HPDE6-E6E7 (cell line): ENCODE measurements at regions not wholly inside any gene's neighbourhood (a gene's known extent, or its start where the extent isn't known, plus 50 kb on each side); places are given as distances from the start of the nearest gene placed in this dataset.
"Not testable (repeated sequence)": the region's sequence is repeated elsewhere in the genome, so short reads cannot be mapped to it uniquely, and the experiment has no call there.

Source experiments
- DNase-seq: peaks from one replicate; pipeline ENCODE4 v3.0.0; 2011; ENCODE audit warnings: missing footprints; ENCODE audit errors: extremely low spot score

DNA sequence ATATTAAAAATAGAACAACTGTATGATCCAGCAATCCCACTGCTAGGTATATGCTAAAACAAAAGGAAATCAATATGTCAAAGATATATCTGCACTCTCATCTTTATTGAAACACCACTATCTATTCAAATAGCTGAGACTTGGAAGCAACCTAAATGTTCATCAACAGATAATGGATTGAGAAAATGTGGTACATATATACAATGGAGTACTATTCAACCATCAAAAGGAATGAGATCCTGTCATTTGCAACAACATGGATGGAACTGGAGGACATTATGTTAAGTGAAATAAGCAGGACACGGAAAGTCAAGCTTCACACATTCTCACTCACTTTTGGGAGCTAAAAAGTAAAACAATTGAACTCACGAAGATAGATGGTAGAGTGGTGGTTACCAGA, 610.1 kb upstream of the SEMA3D start:
- DNase-seq: no peak

DNA sequence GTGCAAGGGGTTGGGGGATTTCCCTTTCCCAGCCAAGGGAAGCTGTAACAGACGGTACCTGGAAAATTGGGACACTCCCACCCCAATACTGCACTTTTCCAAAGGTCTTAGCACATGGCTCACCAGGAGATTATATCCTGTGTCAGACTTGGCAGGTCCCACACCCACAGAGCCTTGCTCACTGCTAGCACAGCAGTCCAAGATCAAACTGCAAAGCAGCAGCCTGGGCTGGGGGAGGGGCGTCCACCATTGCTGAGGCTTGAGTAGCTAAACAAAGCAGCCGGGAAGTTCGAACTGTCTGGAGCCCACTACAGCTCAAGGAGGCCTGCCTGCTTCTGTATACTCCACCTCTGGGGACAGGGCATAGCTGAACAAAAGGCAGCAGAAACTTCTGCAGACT, 604.2 kb upstream of the SEMA3D start:
- not testable (repeated sequence) for DNase-seq

DNA sequence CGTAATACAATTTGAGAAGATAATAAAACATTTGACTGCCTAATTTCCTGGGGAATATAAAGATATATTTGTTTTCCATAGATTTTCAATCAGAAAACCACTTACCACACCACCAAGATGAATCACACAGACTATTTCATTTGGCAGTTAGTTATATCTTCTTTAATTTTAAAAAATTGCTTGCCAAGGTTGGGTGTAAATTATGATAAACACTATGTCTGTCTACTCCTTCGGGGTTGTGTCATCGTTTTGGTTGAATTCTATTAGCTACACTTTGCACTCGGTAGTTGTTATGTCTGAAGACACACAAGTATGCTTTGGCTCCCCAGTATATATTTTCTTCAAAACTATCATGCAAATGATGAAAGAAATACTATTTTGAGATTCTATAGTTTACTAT, 594.8 kb upstream of the SEMA3D start:
- DNase-seq: no peak

DNA sequence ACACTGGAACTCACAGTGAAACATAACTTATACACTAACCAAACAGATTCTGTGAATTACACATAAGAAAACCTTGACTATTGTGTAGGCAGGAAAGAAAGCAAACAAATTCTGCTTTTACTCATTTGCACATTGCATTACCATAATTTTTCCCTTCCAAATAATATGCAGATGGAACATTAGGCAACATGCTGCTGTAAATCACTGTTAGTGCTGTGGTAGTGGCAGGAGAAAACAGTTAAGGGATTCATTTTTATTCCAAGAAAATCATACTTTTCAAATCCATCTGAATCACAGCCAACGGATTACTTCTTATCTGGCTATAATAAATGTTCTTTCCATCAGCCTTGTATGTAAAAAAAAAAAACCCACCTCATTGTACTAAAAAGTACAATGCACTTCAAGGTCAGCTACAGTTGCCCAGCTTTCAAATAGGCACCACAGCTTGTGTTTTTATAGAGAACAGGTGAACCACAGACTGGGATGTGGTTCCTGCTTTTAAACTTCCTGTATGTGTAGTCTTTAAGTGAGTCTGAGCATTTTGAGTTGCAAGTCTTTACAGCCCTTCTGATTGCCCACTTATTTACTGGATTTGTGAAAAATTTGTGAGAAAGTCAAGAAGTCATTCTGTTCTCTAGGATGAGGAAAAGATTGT, 590.0 kb upstream of the SEMA3D start:
- DNase-seq: no peak

DNA sequence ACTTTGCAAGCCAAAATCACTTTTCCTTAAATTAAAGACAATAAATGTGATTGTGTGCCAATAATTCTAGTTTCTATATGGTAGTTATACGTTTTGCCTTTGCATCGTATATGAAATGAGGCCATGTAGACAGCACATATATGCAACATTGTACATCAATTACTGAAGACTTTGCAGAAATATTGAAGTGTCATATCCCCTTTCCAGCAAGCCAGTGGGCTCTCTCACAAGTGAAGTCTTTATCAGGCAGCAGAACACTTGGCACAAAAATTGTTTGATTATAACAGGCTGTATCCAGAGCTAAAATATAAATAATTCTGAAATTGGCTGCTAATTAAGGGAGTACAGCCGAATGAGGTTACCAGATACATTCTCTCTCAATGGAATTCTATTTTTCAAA, 588.6 kb upstream of the SEMA3D start:
- DNase-seq: no peak

DNA sequence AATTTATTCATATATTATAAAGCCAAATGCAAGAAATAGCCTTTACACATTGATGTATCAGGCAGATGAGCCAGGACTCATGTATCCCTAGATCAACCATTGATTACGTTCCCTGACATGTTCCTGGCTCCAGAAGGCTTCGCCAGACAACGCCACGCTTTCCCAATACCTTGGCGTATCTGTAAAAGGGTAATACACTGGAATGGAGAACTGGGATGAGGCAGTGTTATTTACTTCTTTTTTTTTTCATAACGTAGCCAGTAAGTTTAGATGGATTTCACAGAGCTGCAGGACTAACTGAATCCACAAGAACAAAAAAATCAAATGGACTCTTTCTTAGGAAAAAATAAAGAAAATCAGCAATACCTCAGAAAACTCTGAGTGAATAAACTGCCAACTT, 588.1 kb upstream of the SEMA3D start:
- no peak for DNase-seq

DNA sequence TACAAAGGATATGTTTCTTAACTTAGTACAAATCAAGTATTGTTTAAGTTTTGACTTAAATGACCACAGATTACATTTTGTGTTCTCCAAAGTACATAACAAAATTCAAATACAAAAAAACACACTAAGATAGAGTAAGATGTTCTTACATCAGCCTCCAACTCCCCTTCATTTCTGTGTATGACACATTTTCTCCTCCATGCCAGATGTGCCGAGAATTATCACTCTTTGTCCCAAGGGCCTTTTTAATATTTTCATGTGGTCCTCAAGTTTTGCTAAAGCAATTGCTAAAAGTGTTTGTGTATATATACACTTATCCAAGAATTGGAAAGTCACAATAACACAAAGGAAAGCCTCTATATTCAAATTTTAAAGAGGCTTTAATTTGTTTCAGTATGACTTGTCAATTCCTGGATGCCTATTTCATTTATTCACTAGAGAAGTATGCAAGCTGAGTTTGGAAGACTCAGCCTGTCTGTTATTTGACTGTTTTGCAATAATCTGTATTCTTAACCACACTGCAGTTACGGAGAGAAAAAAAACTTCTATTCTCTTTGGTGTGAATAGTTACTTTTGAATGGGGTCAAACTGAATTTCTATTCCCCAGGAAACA, 586.4 kb upstream of the SEMA3D start:
- no peak for DNase-seq

DNA sequence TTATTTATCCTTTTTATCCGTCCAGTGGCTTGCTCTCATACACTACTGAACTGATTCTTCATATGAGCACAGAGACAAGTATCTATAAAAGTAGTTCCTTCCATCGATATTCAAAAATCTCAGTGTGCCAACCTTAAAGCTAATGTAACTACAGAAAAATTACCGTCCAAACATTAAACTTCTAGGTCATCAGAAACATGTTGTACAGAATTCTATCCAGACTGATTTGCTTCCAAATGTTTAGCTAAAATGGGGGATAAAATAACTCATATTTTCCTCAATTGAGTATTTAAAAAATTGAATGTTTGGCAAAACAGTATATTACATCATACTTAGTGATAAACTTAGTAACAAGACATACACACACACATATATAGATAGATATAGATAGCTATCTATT, 584.7 kb upstream of the SEMA3D start:
- DNase-seq: no peak

DNA sequence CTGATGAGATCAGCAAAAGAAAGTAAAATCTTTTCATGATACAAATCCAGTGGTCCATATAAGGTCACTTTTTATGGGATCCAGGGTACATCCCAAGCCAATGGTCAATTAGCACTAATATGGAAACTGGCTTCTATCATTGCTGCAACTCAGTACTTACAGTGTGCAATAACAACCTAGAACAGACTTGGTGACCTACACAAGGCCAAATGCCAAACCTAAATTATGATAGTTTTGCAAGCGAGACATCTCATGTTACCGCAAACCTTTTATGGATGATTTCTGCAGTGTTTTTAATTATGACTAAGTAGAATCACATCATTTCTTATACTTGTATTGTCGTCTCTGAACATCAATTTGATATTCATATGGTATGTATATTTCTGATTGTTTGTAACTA, 583.5 kb upstream of the SEMA3D start:
- DNase-seq: no peak

DNA sequence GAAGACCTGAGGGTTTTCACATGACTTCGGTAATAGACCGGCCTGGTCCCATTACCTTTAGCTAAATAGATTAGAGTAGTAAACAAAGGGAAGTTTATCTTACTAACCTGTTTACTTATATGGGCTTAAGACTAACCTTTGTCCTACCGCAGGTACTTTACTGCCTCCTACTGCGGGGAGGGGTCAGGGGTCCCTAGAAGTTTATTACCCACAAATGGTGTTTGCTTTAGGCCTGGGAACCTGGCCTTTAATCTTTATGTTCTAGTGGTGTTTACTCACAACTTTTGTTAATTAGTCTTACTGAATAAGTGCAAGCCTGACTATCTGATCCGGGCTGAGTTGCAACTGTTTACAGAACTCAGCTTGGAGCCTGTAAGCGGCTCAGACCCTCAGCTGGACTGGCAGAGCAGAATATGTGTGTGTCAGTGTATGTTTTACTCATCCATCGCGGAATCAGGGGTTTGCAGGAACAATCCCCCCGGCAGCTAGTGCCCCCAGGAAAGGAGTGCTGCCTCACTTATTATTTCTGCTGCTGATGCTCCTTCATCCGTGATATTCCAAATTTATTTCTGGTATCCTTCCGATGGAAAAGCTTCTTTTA, 578.9 kb upstream of the SEMA3D start:
- DNase-seq: no peak

DNA sequence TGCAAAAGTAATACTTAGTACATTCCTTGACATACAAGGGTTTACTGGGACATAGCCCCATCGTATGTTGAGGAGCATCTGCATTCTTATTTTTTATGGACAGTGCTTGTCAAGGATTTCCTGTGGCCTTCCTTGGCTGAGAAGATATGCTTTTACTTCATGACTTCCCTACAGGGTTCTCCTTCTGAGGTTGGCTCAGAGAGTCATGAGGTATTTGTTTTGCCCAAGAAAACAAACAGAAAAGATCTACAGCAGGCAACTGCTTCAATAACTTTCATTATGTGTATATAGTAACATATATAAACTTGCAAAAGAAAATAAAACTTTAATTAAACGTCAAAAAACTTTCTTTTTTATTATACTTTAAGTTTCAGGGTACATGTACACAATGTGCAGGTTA, 577.2 kb upstream of the SEMA3D start:
- DNase-seq: no peak

DNA sequence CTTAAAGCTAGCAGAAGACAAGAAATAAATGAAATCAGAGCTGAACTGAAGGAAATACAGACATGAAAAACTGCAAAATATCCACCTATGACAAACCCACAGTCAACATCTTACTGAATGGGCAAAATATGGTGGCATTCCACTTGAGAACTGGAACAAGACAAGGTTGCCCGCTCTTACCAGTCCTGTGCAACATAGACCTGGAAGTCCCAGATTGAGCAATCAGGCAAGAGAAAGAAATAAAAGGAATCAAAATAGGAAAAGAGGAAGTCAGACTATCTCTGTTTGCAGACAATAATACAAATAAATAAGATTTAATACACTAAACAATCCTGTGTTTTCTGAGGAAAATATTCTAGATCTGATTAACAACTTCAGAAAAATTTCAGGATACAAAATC, 570.5 kb upstream of the SEMA3D start:
- no peak for DNase-seq

DNA sequence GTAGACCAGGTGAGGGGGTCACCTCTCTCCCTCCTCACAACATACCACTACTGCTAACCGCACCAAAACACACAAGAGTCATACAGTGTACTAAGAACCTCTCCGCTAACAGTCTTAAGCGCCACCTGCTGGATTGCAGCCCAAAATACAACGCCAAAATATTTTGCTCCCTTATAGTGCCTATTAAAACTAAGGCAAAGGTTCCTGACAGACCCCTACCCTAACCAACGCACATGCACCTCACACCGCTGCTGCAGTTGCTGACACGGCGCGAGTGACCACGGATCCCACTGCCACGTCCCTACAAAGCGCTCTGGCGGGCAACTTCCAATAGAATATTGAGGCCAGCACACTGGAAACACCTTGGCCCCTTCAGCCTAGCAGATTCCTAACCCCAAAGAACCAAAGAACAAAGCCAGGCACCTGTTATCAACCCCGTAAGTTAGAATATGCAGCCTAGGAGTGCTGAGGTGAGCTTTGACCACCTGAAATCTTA, 563.6 kb upstream of the SEMA3D start:
- DNase-seq: peak; percentile 17

DNA sequence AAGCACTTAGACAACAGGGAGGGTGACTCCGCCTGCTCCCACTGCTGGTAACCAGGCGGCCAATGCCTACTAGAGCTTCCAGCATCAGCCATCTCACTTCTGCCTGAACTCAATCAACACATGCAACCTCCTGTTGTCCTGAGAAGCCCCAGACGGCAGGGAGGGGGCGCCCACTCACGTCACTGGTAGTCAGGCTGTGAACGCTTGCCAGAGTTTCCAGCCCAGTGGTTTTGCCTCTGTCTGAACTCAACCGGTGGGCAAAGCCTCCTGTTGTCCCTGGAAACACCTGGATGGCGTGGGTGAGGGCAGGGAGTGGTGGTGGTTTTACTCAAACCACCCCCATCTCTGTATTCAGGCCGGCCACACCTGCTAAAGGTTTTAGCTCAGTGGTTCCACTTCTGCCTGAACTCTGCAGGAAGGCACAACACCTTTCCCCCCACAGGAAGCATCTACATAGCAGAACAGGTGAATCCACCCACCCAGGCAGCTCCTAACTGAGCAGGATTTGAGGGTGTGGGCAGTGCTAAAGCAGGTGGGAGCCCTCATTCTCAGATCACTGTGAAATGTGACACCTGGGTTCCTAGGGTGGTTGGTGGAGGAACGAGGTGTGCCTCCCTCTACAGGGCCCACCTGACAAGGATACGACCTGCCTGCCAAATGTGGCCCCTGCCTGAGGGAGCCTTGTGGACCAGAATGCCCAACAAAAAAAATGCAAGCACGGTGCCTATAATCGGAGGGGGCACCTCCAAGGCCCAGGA, 563.0 kb upstream of the SEMA3D start:
- DNase-seq: no peak

DNA sequence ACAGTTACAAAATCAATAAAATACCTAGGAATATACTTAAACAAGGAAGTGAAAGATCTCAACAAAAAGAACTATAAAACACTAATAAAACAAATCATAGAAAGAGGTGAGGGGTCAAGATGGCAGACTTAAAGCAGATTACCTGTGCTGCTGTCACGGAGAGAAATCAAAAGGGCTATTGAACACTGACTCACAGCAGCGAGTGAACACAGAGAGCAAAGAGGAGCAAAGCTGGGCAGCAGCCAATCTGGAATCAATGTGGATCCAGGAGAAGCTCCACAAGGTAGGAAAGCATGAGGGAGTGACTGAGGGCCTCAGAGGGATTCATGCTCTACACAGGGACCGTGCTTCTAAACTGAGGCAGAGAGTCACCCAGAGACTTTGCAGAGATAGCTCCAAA, 562.0 kb upstream of the SEMA3D start:
- DNase-seq: no peak

DNA sequence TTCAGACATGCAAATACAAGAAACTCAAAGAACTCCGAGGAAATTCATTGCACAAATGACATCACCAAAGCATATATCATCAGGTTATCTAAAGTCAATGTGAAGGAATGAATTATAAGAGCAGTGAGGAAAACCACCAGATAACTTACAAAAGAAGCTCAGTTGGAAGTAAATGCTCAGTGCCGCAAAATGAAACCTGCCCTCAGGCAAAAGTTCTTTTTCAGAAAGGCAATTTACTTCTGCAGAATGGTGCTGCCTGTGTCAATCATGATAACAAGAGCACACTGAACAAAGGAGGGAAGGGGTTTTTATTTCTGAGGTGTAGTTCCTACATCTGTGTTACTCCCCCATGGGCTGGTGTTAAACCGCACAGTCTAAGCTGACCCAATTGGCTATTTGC, 550.6 kb upstream of the SEMA3D start:
- DNase-seq: no peak

DNA sequence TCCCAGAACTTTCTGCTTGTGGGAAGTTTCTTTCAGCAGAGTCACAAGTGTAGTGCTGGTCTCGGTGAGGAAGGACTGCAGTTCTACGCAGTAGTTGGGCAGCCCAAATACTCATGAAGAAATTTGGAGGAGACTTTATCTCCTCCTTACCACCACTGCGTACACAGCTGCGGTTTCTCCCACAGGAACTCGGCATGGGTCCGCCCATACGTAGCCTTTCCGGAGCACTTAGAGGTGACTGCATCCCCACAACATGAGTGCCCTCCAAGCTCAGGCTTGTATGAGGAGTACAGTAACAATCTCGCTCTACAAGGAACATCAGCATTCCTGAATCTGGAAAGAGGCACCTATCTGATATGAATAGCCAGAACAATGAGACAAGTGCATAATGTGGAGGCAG, 549.2 kb upstream of the SEMA3D start:
- no peak for DNase-seq

DNA sequence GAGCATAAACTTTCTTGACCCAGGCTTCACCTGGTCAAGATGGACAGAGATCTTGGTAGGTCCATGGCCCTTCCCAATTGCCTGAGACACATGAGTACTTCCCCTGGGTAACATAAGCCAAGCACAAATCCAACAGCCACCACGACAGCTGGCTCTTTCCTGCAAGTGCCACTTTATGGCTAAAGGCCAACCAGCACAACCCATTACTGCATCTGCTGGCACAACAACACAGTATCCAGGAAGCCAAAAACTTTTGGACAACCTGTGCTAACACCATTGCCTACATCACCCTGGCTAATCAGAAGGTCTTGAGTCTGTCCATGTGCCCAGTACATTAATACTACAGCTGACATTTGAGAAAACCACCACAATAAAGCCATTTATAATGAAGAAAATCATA, 548.0 kb upstream of the SEMA3D start:
- DNase-seq: no peak

DNA sequence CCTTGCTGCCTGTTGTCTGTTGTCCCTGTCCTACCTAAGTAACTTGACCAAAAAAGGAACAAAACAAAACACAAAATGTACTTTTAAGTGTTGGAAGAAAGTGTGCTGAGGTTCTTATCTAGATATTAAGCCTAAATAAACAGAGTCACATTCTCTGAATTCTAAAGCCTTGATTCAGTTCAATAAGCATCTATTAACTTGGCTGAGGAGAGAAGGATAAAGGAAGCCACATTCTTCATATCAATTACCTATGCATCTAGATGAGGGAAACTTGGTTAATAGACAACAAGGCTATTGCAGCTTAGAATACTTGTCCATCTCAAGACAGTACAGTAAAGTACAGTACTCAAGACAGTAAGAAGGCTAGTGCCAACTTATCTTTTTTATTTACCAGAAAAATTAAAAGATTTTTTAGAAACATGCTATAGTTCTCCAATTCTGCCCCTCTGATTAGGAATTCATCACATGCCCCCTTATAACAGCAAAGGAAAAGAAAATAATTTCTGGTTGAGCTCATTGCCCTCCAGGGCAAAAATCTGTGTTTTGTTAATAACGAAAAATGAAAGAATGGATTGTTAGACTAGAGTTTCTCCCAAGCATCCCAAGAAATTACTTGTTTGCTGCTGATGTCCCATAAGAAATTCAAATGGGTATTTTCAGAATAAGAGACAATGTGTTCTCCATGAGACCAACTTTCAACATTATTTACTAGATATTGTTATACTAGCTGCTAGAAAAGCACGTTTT, 546.5 kb upstream of the SEMA3D start:
- DNase-seq: no peak

DNA sequence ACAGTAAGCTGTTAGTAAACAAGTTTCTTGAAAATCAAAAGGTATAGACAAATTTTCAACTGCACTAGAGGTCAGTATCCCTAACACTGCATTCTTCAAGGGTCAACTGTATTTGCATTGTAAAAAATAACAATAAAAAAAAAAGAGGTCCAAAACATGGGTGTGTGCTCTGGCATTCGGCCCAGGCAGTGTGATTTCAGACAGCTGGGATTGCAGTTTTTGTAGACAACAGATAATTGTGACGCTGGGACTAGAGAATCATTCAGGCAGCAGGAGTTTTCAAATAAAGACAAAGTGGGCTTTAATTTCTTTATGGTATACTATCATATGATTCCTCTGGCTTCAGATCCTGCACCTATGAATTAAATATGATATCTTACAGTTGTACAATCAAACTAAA, 543.2 kb upstream of the SEMA3D start:
- DNase-seq: no peak

DNA sequence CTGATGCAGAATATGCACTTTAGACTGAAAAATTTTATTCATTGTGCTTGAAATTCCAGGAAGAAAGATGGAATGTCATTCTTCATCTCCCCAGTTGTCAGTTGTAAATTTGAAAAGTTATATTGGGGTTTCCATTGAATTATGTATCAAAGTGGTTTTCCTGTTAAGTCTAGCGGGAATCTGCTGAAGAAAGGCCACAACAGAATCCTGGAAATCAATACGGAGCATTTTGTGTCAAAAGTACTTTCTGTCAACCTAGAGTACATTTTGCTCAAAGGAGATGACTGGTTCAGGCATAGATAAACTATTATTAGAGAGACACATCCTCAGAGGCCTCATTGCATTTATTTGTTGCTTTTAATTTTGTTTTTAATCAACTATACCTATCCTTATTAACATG, 538.2 kb upstream of the SEMA3D start:
- no peak for DNase-seq
